UCSD-AML1 (cell line): ENCODE measurements at regions not wholly inside any gene's neighbourhood (a gene's known extent, or its start where the extent isn't known, plus 50 kb on each side); places are given as distances from the start of the nearest gene placed in this dataset.
"Not testable (repeated sequence)": the region's sequence is repeated elsewhere in the genome, so short reads cannot be mapped to it uniquely, and the experiment has no call there.

Experiments
- DNase-seq: peaks from one replicate; lab custom pipeline; 2025; ENCODE audit not compliant: unreplicated experiment; lab: John Stamatoyannopoulos, UW

GRCh38 chr2:56018267-56018666 lies 94.7 kb upstream of the EFEMP1 start:
- no peak for DNase-seq

- no peak for DNase-seq
These were observed 97.5 kb upstream of the EFEMP1 start for GRCh38 chr2:56021136-56021474.

- no peak for DNase-seq
These were observed 98.0 kb upstream of the EFEMP1 start for GRCh38 chr2:56021579-56021978.

GRCh38 chr2:56025469-56026193 lies 102.0 kb upstream of the EFEMP1 start:
- DNase-seq, result no peak

GRCh38 chr2:56026828-56027227 lies 103.2 kb upstream of the EFEMP1 start:
- DNase-seq, result no peak

- DNase-seq, result no peak
These were observed 106.5 kb upstream of the EFEMP1 start for GRCh38 chr2:56030062-56030461.

- no peak for DNase-seq
These were observed 107.3 kb upstream of the EFEMP1 start for GRCh38 chr2:56030901-56031300.

GRCh38 chr2:56034258-56034657 lies 110.7 kb upstream of the EFEMP1 start:
- no peak for DNase-seq

GRCh38 chr2:56040189-56040588 lies 116.6 kb upstream of the EFEMP1 start:
- DNase-seq, result no peak

GRCh38 chr2:56040834-56041233 lies 117.3 kb upstream of the EFEMP1 start:
- no peak for DNase-seq

- DNase-seq, result no peak
These were observed 123.6 kb upstream of the EFEMP1 start for GRCh38 chr2:56047136-56047535.

GRCh38 chr2:56049233-56049845 lies 125.8 kb upstream of the EFEMP1 start:
- no peak for DNase-seq

GRCh38 chr2:56053679-56054078 lies 130.1 kb upstream of the EFEMP1 start:
- no peak for DNase-seq

GRCh38 chr2:56055405-56055804 lies 128.4 kb upstream of the CCDC85A start:
- DNase-seq, result no peak

GRCh38 chr2:56061327-56061726 lies 122.5 kb upstream of the CCDC85A start:
- DNase-seq, result not testable (repeated sequence)

- DNase-seq, result no peak
These were observed 115.0 kb upstream of the CCDC85A start for GRCh38 chr2:56068746-56069145.

- DNase-seq, result peak; percentile 19
These were observed 106.4 kb upstream of the CCDC85A start for GRCh38 chr2:56077359-56077915.

- DNase-seq, result no peak
These were observed 101.1 kb upstream of the CCDC85A start for GRCh38 chr2:56082665-56083064.

GRCh38 chr2:56084111-56084901 lies 99.5 kb upstream of the CCDC85A start:
- DNase-seq, result no peak

- no peak for DNase-seq
These were observed 97.5 kb upstream of the CCDC85A start for GRCh38 chr2:56086336-56086735.

- DNase-seq, result no peak
These were observed 95.4 kb upstream of the CCDC85A start for GRCh38 chr2:56088411-56088810.

GRCh38 chr2:56089931-56090330 lies 93.9 kb upstream of the CCDC85A start:
- DNase-seq, result no peak
